HG03097 (cell line): ENCODE measurements at regions not wholly inside any gene's neighbourhood (a gene's known extent, or its start where the extent isn't known, plus 50 kb on each side); places are given as distances from the start of the nearest gene placed in this dataset.
"Not testable (repeated sequence)": the region's sequence is repeated elsewhere in the genome, so short reads cannot be mapped to it uniquely, and the experiment has no call there.

Experiments
- ATAC-seq: cut with Tn5 transposase; IDR thresholded peaks from one replicate; pipeline ENCODE4 v1.9.1; 2021; ENCODE audit not compliant: unreplicated experiment, low FRiP score

GRCh38 chr2:207437136-207437523 is 92.6 kb upstream of the CREB1 start:
- no peak for ATAC-seq

DNA sequence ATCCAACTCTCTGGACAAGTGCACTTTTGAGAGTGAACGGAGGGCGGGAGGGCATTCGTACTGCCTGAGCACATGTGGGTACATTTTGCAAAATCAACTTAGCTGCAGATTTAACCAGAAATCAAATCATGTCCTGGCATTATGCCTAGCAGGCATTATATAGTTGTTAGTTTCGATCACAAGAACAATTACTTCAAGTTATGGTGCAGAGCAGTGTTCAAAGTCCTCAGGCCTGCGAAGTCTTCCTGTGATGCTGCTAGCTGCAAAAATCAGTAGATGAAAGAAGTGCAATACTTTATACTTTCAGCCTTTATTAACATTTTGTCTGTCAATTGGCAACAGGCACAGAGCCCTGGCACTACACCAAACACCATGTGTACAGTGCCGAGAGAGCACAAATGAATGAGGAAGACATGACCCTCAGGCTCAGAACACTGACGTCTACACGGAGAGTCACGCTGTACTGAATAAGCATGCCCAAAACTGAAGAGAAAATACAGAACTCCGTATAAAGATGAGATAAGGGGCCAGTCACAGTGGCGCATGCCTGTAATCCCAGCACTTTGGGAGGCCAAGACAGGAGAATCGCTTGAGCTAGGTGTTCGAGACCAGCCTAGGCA is 92.1 kb upstream of the CREB1 start:
- ATAC-seq, result no peak

- no peak for ATAC-seq
These were observed 91.2 kb upstream of the CREB1 start for GRCh38 chr2:207438414-207439126.

DNA sequence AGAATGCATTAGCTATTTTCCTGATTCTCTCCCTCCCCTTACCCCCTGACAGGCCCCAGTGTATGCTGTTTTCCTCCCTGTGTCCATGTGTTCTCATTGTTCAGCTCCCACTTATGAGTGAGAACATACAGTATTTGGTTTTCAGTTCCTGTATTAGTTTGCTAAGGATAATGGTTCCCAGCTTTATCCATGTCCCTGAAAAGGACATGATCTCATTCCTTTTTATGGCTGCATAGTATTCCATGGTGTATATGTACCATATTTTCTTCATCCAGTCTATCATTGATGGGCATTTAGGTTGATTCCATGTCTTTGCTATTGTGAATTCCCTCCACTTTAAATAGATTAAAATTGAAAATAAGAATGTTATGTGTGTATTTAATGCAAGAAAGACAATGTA is 89.9 kb upstream of the CREB1 start:
- not testable (repeated sequence) for ATAC-seq

DNA sequence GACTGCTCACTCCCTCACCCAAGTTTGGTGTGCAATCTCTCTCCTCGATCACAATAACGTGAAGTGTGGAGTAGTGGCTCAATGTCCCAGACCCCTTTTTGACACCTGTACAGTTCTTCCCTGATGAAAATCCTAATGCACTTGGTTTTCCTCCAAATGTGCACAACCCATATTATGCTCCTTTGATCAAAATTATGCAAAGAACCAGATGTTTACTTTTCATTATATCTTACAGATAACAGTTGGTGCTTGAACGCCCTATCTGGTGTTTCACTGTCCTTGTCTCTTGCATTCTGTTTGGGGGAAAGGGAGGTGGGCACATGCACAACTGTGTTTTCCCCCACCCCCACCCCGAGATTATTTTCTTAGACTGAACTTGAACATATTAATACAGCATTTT is 85.0 kb upstream of the CREB1 start:
- no peak for ATAC-seq

DNA sequence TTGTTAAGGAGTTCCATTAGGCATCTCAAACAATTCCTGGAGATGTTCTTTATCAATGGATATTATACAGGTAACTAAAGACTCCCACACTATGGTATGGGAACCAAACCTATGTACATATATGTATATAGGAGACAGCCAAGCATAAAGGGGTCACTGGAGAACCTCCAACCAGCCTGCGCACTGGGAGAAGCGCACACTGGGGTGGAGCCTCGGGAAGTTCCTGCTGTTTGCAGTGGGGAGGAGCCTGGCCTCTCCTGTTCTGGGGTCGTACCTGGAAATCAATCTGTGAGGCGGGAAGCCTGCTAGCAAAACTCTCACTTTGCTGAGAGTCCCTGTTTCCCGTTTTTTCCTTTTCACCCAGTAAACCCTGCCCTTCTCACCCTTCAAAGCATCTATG is 83.1 kb upstream of the CREB1 start:
- no peak for ATAC-seq

- no peak for ATAC-seq
These were observed 81.8 kb upstream of the CREB1 start for GRCh38 chr2:207448006-207448405.

- ATAC-seq, result no peak
These were observed 80.1 kb upstream of the CREB1 start for GRCh38 chr2:207449642-207450165.

- ATAC-seq, result no peak
These were observed 79.6 kb upstream of the CREB1 start for GRCh38 chr2:207450186-207450585.

DNA sequence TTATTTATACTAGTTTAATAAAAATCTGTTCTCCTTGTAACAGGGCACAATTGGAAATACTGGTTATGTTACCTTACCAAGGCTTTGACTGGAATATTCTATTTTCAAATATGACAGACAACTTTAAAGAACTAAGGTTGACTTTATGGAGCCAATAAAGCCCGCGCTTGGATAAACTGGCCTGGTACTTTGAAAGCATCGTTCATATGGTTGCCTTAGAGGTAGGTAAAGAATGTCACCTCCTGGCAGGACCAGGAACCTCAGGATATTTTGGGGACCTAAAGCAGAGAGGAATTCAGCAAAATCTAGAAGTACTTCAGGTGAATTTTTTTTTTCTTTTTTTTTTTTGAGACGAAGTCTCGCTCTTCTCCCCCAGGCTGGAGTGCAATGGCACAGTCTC is 71.2 kb upstream of the CREB1 start:
- ATAC-seq, result no peak

- peak; percentile 82 for ATAC-seq
These were observed 69.6 kb upstream of the CREB1 start for GRCh38 chr2:207459990-207460757.

- no peak for ATAC-seq
These were observed 66.3 kb upstream of the CREB1 start for GRCh38 chr2:207463433-207463832.

- ATAC-seq, result no peak
These were observed 65.8 kb upstream of the CREB1 start for GRCh38 chr2:207464007-207464406.

- no peak for ATAC-seq
These were observed 63.9 kb upstream of the CREB1 start for GRCh38 chr2:207465894-207466293.

DNA sequence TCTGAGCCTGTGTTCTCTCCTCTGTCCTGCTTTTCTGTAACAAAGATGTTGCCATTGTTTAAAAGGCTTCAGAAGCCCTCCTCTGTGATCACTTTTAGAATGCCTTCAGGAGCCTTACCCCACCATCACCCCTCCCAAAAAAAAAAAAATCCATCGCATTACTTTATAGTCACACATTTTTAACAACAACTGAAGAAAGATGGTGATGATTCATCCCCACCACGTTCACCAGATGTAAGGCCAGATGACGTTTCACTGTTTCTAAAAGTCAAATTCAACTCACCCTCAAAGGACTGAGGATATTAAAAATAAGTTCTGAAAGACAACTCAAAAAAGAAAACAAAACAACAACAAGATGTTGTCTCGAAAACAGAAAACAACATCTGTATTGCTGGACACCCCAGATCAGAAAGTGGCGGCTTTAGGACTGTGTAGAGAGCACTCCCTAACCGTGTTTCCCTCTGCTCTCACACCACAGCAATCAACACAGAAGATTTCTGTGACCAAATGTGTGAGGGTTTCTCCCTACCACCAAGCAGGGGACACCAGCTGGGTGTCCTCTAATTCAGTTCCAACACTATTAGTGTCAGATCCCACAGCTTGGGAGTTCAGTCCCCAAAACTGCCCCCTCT is 61.9 kb upstream of the CREB1 start:
- ATAC-seq, result no peak

DNA sequence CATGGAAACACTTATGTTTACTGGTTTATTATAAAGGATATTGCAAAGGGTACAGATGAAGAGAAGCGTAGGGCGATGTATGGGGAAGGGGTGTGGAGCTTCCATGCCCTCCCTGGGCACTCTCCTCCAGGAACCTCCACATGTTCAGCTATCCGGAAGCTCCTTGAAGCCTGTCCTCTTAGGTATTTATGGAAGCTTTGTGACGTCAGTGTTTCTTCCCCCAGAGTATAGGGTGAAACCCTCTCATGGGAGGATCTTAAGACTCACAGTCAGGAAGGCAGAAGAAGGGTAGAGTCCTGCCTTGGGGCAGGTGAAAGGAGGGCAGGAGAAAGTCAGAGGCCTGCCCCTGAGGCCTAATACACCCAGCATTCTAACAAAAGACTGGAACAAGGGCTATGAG is 61.3 kb upstream of the CREB1 start:
- no peak for ATAC-seq

GRCh38 chr2:207469451-207469850 is 60.3 kb upstream of the CREB1 start:
- ATAC-seq, result no peak

- ATAC-seq, result no peak
These were observed 59.6 kb upstream of the CREB1 start for GRCh38 chr2:207469943-207470729.

DNA sequence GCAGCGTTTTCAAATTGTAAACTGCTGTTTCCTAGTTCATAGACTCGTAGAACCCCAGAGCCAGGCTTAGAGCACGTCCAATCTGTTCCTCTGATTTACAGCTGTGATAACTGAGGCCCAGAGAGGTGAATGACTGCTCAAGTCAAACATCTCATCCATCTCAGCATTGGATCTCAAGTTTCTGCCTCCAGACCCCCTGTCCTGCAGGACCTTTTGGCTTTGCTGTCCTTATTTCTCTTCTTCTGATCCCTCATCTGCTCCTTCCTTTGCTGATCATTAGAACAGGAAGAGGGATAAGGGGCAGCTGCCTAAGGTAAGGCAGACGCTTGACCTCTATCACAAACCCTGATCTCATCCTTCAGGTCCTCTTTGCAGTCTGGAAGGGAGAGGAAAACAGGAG is 58.5 kb upstream of the CREB1 start:
- no peak for ATAC-seq

GRCh38 chr2:207472343-207473048 is 57.3 kb upstream of the CREB1 start:
- no peak for ATAC-seq
